ENCODE measurements at regions not wholly inside any gene's neighbourhood (a gene's known extent, or its start where the extent isn't known, plus 50 kb on each side); places are given as distances from the start of the nearest gene placed in this dataset.

DNA sequence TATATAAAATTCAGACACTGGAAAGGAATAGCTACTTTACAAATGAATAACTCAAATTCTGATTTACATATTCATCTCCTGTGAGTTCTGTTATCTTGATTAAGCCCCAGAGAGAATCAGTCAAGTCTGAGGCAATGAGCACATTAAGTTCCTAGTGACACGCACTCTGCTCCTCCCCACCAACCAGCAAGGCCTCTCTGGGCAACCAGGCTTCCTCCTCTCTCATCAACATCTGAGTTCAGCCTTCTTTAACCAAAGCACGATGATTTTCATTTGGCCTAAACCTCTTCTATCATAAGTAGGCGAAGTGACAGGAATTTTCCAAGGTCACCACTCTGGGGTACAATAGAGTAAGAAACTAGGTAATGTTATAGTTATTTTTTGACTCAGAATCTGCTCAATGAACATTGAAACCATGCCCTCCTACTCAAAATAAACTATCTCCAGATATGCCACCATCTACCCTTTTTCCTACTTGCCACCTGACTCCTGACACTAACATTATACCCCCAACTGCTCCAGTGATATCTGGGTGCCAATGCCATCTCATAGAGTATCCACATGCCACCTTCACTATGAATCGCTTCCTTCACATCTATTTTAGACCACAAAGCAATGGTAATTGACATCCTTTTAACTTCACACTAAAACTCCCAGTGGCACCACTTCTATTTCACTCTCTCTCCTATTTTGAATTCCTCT lies 114.8 kb downstream of the FAM76B start:
- TF ChIP-seq POLR2AphosphoS5 (IDR thresholded peaks at IDR 0.05) (no peak), CTCF (IDR thresholded peaks at IDR 0.05 in 8 of 11, conservative IDR thresholded peaks at IDR 0.05 in 3 of 11) (no peak), POLR2A (IDR thresholded peaks at IDR 0.05) (no peak)

All from spleen (tissue), 7 donors.